IMR-90 (cell line): ENCODE measurements at regions not wholly inside any gene's neighbourhood (a gene's known extent, or its start where the extent isn't known, plus 50 kb on each side); places are given as distances from the start of the nearest gene placed in this dataset.

ENCODE experiments used
- ATAC-seq: fragments of 200-7000 bp; cut with Tn5 transposase; 2 replicates; pipeline ENCODE4 v1.9.1; 2020; ENCODE audit warnings: low read depth, mild to moderate bottlenecking, moderate library complexity
- BruUV-seq: library from RNA; stranded (reverse); fragments of 400-500 nt; replicated peaks from 2 replicates; lab custom pipeline; 2021; lab: Mats Ljungman, UMichigan
- CTCF ChIA-PET: fragments of 300-600 bp; formaldehyde crosslinking; extraction: SDS; loops from one replicate; lab custom pipeline; 2021; ENCODE audit warnings: antibody characterized with exemption; lab: Yijun Ruan, JAX
- POLR2A ChIA-PET: fragments of 300-600 bp; sonication (Branson Sonifier 250); formaldehyde crosslinking; loops from one replicate; lab custom pipeline; 2022; ENCODE audit warnings: antibody characterized with exemption; ENCODE audit not compliant: unreplicated experiment; lab: Charles Lee
- DNase-seq: peaks from one replicate; pipeline ENCODE4 v3.0.0; 2013
- H2AFZ ChIP-seq: replicated peaks from 2 replicates; pipeline ENCODE3; 2013; ENCODE audit warnings: low read length, mild to moderate bottlenecking; ENCODE audit not compliant: poor library complexity
- H2AK5ac ChIP-seq: 2 replicates; pipeline ENCODE4 v1.6.1; 2013; ENCODE audit warnings: low read depth, low read length, inconsistent platforms
- H2AK9ac ChIP-seq: replicated peaks from 2 replicates; pipeline ENCODE3; 2013; ENCODE audit warnings: mild to moderate bottlenecking, low read depth, low read length, moderate library complexity; ENCODE audit not compliant: poor library complexity
- H2BK120ac ChIP-seq: 2 replicates; pipeline ENCODE4 v1.6.1; 2013; ENCODE audit warnings: low read depth, low read length, inconsistent platforms
- H2BK15ac ChIP-seq: 3 replicates; pipeline ENCODE4 v1.6.1; 2013; ENCODE audit warnings: low read depth, low read length, inconsistent platforms
- H2BK20ac ChIP-seq: 2 replicates; pipeline ENCODE4 v1.6.1; 2013; ENCODE audit warnings: low read depth, mild to moderate bottlenecking, inconsistent platforms, low read length, moderate library complexity
- H2BK5ac ChIP-seq: 2 replicates; pipeline ENCODE4 v1.6.1; 2013; ENCODE audit warnings: mild to moderate bottlenecking, low read depth, low read length, inconsistent platforms; ENCODE audit not compliant: poor library complexity, severe bottlenecking
- H3K14ac ChIP-seq: replicated peaks from 2 replicates; pipeline ENCODE4 v1.6.1; 2013; ENCODE audit warnings: low read depth, low read length, inconsistent platforms
- H3K18ac ChIP-seq: 2 replicates; pipeline ENCODE4 v1.6.1; 2013; ENCODE audit warnings: low read depth, low read length, control low read depth
- H3K23ac ChIP-seq: 2 replicates; pipeline ENCODE4 v1.6.1; 2013; ENCODE audit warnings: low read depth, low read length, inconsistent platforms
- H3K27ac ChIP-seq: 2 replicates; pipeline ENCODE4 v1.5.1; 2013; ENCODE audit warnings: mild to moderate bottlenecking, control low read depth, low read length; ENCODE audit not compliant: insufficient read depth
- H3K27me3 ChIP-seq: 2 replicates; pipeline ENCODE4 v1.6.1; 2013; ENCODE audit warnings: low read length; ENCODE audit not compliant: control insufficient read depth, insufficient read depth
- H3K36me3 ChIP-seq: 2 replicates; pipeline ENCODE4 v1.6.1; 2013; ENCODE audit warnings: low read length, mixed read lengths; ENCODE audit not compliant: control insufficient read depth, insufficient read depth
- H3K4ac ChIP-seq: 2 replicates; pipeline ENCODE4 v1.6.1; 2013; ENCODE audit warnings: low read depth, low read length, inconsistent platforms
- H3K4me1 ChIP-seq: 2 replicates; pipeline ENCODE4 v1.6.1; 2013; ENCODE audit warnings: low read length, mixed read lengths; ENCODE audit not compliant: control insufficient read depth, insufficient read depth
- H3K4me2 ChIP-seq: 2 replicates; pipeline ENCODE4 v1.6.1; 2013; ENCODE audit warnings: low read depth, mild to moderate bottlenecking, control low read depth, low read length, moderate library complexity
- H3K4me3 ChIP-seq: 2 replicates; pipeline ENCODE4 v1.5.1; 2013; ENCODE audit warnings: low read depth, mild to moderate bottlenecking, control low read depth, low read length, moderate library complexity; ENCODE audit not compliant: insufficient read depth
- H3K56ac ChIP-seq: 2 replicates; pipeline ENCODE4 v1.6.1; 2013; ENCODE audit warnings: low read length, inconsistent platforms; ENCODE audit not compliant: insufficient read depth; ENCODE audit errors: extremely low read depth
- H3K79me1 ChIP-seq, 2 experiments: 2 replicates each; pipeline ENCODE4 v1.6.1; 2013; ENCODE audit warnings: low read length in 2 of 2, inconsistent platforms in 1 of 2, low read depth in 1 of 2
- H3K9ac ChIP-seq: 2 replicates; pipeline ENCODE4 v1.6.1; 2013; ENCODE audit warnings: low read depth, low read length, control low read depth
- H3K9me1 ChIP-seq: 2 replicates; pipeline ENCODE4 v1.6.1; 2013; ENCODE audit warnings: low read length, inconsistent platforms; ENCODE audit not compliant: insufficient read depth
- H3K9me3 ChIP-seq: 2 replicates; pipeline ENCODE4 v1.6.1; 2013; ENCODE audit warnings: low read length; ENCODE audit not compliant: control insufficient read depth, insufficient read depth
- H4K20me1 ChIP-seq: 2 replicates; pipeline ENCODE4 v1.6.1; 2013; ENCODE audit warnings: low read length, inconsistent platforms; ENCODE audit not compliant: insufficient read depth
- H4K5ac ChIP-seq: 2 replicates; pipeline ENCODE4 v1.6.1; 2013; ENCODE audit warnings: mild to moderate bottlenecking, low read depth, low read length, control low read depth
- H4K8ac ChIP-seq, 2 experiments: 2 replicates each; pipeline ENCODE4 v1.6.1; 2013; ENCODE audit warnings: low read depth in 2 of 2, low read length in 2 of 2, control low read depth in 1 of 2, inconsistent platforms in 1 of 2
- H4K91ac ChIP-seq: 2 replicates; pipeline ENCODE4 v1.6.1; 2013; ENCODE audit warnings: low read depth, low read length, inconsistent platforms; ENCODE audit not compliant: insufficient read depth
- BHLHE40 ChIP-seq: fragments of 150-350 bp; IDR thresholded peaks from 2 replicates; pipeline ENCODE4 v1.6.1; 2016; ENCODE audit warnings: mild to moderate bottlenecking, low read depth, low read length
- WGBS, 2 experiments: methylation state at CpG; one replicate each; pipeline versions ENCODE4 v1.1.5 to v1.1.7; 2013; ENCODE audit warnings: missing lambda C conversion rate in 2 of 2; ENCODE audit not compliant: insufficient read length in 1 of 2; ENCODE audit errors: extremely low coverage in 2 of 2; 5-methylcytosine and 5-hydroxymethylcytosine counted together
- dilution Hi-C: fragments of 300-500 bp; cut with HindIII; formaldehyde crosslinking; loops from one replicate; pipeline ENCODE4 v1.14.3; 2018; ENCODE audit warnings: low sequenced_read_pairs; ENCODE audit not compliant: unreplicated experiment
- in situ Hi-C: fragments of 300-500 bp; cut with MboI; formaldehyde crosslinking; loops from 3 replicates; pipeline ENCODE4 v1.14.3; 2019; ENCODE audit warnings: low sequenced_read_pairs, inconsistent platforms, mixed read lengths
- intact Hi-C: fragments of 100-400 bp; cut with micrococcal nuclease; formaldehyde crosslinking; loops from 2 replicates; pipeline ENCODE4 v1.10.0; 2022

GRCh38 chr16:35302859-35303258, 1843.4 kb downstream of the TP53TG3F start:
- in situ Hi-C loops (no loop called here), dilution Hi-C loops (no loop called here), intact Hi-C loops (no loop called here)
- H4K8ac ChIP-seq, result no peak overlapping the region
- no peak for ATAC-seq
- no peaks in the 10 kb centered on the region for H3K36me3 ChIP-seq
- no peak overlapping the region for H4K5ac ChIP-seq
- H3K23ac ChIP-seq, result no peak overlapping the region
- no peaks in the 10 kb centered on the region for H3K4me1 ChIP-seq
- no peak for DNase-seq
- H2BK20ac ChIP-seq, result no peak overlapping the region
- BruUV-seq, result no TSS peak
- no peak overlapping the region for H3K4me2 ChIP-seq
- H3K27me3 ChIP-seq, result no peaks in the 10 kb centered on the region
- POLR2A ChIA-PET, result no interaction called here
- no peak overlapping the region for H2BK5ac ChIP-seq
- no peak overlapping the region for H2AK5ac ChIP-seq
- H2BK120ac ChIP-seq, result no peak overlapping the region
- H3K14ac ChIP-seq, result no peak overlapping the region
- no peak overlapping the region for H4K91ac ChIP-seq
- no peaks in the 10 kb centered on the region for H4K20me1 ChIP-seq
- H3K4me3 ChIP-seq, result no peak overlapping the region
- no peak overlapping the region for H3K9ac ChIP-seq
- TF ChIP-seq BHLHE40, result no peak
- no peak overlapping the region for H3K18ac ChIP-seq
- H3K27ac ChIP-seq, result no peak overlapping the region
- no CpG with 5 or more reads among the region's 1 CpG for WGBS, 2 experiments
- H3K4ac ChIP-seq, result no peak overlapping the region
- H2AFZ ChIP-seq, result no peak overlapping the region
- no peak overlapping the region for H2BK15ac ChIP-seq
- no peak overlapping the region for H3K56ac ChIP-seq
- no peaks in the 10 kb centered on the region for H3K79me1 ChIP-seq
- no peak overlapping the region for H2AK9ac ChIP-seq
- peaks cover 18% of the 10 kb centered on the region for H3K9me3 ChIP-seq
- CTCF ChIA-PET, result no interaction called here
- no peaks in the 10 kb centered on the region for H3K9me1 ChIP-seq
